ENCODE measurements at regions not wholly inside any gene's neighbourhood (a gene's known extent, or its start where the extent isn't known, plus 50 kb on each side); places are given as distances from the start of the nearest gene placed in this dataset.

GRCh38 chr12:114093520-114093919 lies 127.4 kb upstream of the RBM19 start:
- TF ChIP-seq CTCF (IDR thresholded peaks at IDR 0.05) (no peak), ZFX (IDR thresholded peaks at IDR 0.05; ENCODE audit: borderline replicate concordance) (no peak)

Measured in 22Rv1 (cell line).